ENCODE measurements at regions not wholly inside any gene's neighbourhood (a gene's known extent, or its start where the extent isn't known, plus 50 kb on each side); places are given as distances from the start of the nearest gene placed in this dataset.

GRCh38 chr10:64450312-64450711, 929.1 kb downstream of the REEP3 start:
- DNase-seq = no peak

- DNase-seq = no peak
Measured at GRCh38 chr10:64454962-64455361, 933.8 kb downstream of the REEP3 start.

GRCh38 chr10:64458306-64458705, 937.1 kb downstream of the REEP3 start:
- DNase-seq = no peak

- no peak for DNase-seq
Measured at GRCh38 chr10:64463406-64463805, 942.2 kb downstream of the REEP3 start.

GRCh38 chr10:64465653-64466052, 944.5 kb downstream of the REEP3 start:
- DNase-seq = no peak

GRCh38 chr10:64468219-64468618, 947.0 kb downstream of the REEP3 start:
- no peak for DNase-seq

- DNase-seq = no peak
Measured at GRCh38 chr10:64476506-64476905, 955.3 kb downstream of the REEP3 start.

GRCh38 chr10:64477791-64478190, 956.6 kb downstream of the REEP3 start:
- DNase-seq = no peak

- no peak for DNase-seq
Measured at GRCh38 chr10:64484811-64485330, 963.7 kb downstream of the REEP3 start.

- no peak for DNase-seq
Measured at GRCh38 chr10:64486149-64486548, 964.9 kb downstream of the REEP3 start.

- DNase-seq = no peak
Measured at GRCh38 chr10:64486901-64487300, 965.7 kb downstream of the REEP3 start.

GRCh38 chr10:64494901-64495300, 973.7 kb downstream of the REEP3 start:
- no peak for DNase-seq

GRCh38 chr10:64497306-64497705, 976.1 kb downstream of the REEP3 start:
- DNase-seq = no peak

GRCh38 chr10:64501807-64502206, 980.6 kb downstream of the REEP3 start:
- DNase-seq = no peak

- no peak for DNase-seq
Measured at GRCh38 chr10:64502936-64503335, 981.7 kb downstream of the REEP3 start.

- DNase-seq = no peak
Measured at GRCh38 chr10:64503429-64503828, 982.2 kb downstream of the REEP3 start.

GRCh38 chr10:64505501-64505900, 984.3 kb downstream of the REEP3 start:
- no peak for DNase-seq

GRCh38 chr10:64506963-64507362, 985.8 kb downstream of the REEP3 start:
- no peak for DNase-seq

- DNase-seq = no peak
Measured at GRCh38 chr10:64507651-64508028, 986.4 kb downstream of the REEP3 start.

- no peak for DNase-seq
Measured at GRCh38 chr10:64508029-64508661, 986.9 kb downstream of the REEP3 start.

GRCh38 chr10:64515970-64516699, 994.9 kb downstream of the REEP3 start:
- no peak for DNase-seq

GRCh38 chr10:64518456-64518855, 997.3 kb downstream of the REEP3 start:
- DNase-seq = no peak

- DNase-seq = no peak
Measured at GRCh38 chr10:64519427-64519826, 998.2 kb downstream of the REEP3 start.

GRCh38 chr10:64519831-64520230, 998.6 kb downstream of the REEP3 start:
- no peak for DNase-seq

Measured in NCI-H226 (cell line).